Activated gamma-delta T cell treated with Interleukin-2 at 50 U/mL for 16 hours (primary cell): ENCODE measurements at regions not wholly inside any gene's neighbourhood (a gene's known extent, or its start where the extent isn't known, plus 50 kb on each side); places are given as distances from the start of the nearest gene placed in this dataset.

ENCODE experiments used
- DNase-seq: peaks from one replicate; pipeline ENCODE4 v3.0.0-alpha.2; 2020

GRCh38 chr2:16140771-16141640 lies 200.7 kb downstream of the MYCN start:
- no peak for DNase-seq

DNA sequence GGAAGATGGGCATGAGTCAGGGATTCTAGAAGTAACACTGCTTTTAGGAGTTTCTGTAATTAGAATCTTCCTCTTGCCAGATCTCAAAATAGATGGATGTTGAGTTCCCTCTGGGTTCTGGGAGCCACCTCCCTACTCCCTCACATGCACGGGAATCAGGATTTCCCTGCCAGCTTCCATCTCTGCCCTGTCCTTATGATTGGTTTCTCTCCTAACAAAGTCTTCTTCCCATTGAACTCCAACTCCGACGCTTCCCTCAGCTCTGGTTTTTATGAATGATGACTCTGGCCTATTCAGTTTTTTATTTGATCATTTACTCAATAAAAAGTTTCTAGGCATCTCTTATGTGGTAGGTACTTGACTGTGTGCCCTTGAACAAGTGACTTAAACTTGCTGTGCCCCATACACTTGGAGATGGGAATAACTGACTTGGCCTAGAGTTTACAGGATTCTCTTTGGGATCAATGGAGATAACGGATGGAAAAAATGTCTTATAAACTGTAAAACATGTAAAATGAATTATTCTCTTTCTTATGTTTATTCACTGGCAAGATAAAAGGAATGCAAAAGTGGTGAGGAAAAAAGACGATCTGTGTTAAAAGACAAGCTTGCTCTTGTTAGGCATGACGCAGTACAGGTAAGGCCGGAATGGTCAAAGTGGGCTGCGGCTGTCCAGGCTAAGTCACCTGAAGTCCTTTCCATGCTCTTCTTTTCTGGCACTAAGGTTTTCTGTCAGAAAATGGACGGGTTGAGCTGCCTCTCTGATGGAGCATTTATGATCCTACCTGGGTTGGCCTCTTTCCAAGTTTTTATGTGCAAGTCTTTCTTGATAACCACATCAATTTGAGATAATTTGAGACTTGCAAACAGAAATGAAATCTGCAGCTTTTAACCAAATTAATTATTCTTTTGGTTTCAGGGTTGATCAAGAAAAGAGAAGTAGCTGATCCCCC lies 199.6 kb downstream of the MYCN start:
- no peak for DNase-seq

- no peak for DNase-seq
Measured at GRCh38 chr2:16138811-16139662, 198.7 kb downstream of the MYCN start.

GRCh38 chr2:16137080-16137755 lies 196.9 kb downstream of the MYCN start:
- no peak for DNase-seq

DNA sequence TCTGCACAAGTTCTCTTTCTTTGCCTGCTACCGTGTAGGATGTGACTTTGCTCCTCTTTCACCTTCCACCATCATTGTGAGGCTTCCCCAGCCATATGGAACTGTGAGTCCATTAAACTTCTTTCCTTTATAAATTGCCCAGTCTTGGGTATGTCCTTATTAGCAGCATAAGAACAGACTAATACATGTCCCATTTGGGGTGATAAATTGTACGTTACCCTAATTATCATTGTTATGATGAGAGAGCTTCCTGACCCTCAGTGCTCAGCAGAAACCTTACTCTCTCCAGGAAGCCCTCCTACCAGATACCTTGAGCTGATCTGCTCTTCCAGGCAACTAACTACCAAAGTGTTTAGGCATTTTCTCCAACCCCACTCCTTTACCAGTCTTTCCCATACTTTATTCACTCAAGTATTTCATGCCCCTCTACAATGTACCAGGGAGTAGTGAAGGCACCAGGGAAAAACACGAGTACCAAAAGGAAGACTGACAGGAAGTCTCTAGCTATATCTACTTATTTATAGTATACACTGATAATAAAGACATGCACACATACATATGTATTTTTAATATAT lies 196.2 kb downstream of the MYCN start:
- DNase-seq = no peak

GRCh38 chr2:16135913-16136310 lies 195.6 kb downstream of the MYCN start:
- DNase-seq = no peak

- no peak for DNase-seq
Measured at GRCh38 chr2:16135196-16135912, 195.0 kb downstream of the MYCN start.

DNA sequence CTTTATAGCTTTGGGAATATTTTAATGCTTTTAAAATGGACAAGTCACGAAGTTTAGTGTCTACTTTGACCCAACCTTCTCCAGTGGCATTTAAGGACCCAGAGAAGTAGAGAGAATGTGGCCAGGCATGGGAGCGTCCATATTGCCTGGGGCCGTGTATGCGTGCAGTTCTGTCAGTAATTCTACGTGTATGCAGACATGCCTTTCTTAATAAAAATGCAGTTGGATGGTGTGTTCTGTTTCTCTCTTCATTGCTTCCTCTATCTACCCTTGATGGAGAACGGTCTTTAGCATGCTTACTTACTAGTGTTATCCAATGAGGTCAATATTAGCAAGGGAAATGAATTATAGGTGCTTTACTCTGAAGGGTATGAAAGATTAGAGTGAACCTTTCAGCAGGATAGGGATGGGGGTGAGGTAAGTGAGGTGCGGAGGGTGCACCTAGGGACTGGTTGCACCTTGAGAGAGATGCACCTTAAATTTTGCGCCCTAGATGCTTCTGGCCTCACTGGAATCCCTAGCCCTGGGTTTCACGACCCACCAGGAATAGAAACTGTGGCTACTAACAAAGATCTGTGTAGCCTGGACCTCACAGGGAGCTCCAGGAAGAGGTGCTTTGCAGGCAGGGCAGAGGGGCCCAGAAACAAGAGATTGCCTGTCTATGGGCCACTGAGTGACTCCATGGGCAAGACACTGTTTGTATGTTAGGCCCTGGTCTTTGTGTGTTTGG lies 194.3 kb downstream of the MYCN start:
- DNase-seq = no peak

DNA sequence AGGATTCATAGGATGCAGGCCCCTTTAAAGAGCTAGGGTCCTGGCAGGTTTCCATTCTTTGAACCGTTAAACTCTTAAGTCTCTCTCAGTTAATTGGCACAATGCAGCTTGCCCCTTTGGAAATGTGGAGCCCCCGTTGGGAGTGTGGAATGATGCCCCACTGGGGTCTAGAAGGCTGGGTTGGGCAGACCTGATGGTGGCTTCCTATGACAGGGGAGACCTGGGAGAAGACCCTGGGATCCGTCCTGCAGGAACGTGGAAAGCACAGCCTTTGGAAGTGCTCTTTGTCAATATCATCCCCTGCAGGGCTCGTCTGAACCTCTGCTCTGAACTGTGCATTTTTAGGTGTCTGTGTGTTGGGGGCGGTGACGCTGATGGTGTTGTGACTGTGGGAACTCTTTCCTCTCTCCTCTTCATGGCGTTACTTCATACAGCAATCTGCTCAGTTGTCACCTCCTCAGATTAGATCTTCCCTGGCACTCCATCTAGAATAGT lies 190.6 kb downstream of the MYCN start:
- DNase-seq = no peak

DNA sequence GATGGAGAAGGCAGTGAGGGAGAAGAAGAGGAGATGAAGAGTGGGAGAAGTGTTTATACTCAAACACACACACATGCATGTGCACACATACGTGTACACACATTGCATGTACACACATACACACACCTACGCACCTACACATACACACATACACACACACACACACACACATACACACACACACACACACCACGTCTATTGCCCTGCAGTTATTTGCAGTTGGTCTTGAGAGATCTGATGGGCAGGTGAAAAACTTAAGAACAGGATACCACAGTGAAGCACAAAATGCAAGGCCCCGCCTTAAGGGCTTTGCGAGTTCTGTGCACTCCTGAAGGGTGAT lies 190.2 kb downstream of the MYCN start:
- no peak for DNase-seq

DNA sequence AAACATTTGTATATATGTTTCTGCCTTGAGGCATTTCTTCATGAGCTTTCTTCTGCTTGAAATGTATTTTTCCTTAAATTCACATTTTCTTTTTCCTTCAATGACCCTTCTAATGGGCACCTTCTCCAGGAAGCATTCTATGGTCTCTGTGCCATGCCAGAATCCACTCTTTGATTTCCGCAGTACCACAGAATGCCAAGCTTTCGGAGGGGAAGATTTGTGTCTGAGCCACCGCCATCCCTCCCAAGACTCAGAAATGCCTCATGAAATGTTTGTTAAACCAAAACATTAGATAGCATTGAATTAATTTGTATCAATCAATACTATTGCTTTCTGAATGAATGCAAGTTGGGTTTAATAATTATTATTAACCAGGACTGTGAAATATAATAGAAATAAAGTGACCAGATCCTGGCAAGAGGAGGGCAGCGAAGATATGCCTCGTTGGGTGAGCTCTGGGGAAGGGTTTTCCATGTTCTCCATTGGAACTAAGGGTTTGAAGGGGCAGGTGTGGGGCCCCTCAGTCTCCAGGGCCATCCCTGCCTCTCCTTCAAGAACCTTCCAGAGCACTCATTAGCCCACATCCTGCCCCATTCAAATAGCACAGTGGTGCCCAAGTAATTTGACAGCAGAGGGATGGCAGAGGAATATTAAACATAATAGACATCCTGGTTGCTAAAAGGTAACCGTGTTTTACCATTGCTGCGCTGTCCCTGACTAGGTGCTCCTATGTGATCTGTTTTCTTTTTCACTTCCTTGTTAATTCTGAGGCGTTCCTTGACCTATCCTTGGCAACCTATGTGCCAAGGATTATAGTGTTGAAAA lies 189.6 kb downstream of the MYCN start:
- DNase-seq = no peak

DNA sequence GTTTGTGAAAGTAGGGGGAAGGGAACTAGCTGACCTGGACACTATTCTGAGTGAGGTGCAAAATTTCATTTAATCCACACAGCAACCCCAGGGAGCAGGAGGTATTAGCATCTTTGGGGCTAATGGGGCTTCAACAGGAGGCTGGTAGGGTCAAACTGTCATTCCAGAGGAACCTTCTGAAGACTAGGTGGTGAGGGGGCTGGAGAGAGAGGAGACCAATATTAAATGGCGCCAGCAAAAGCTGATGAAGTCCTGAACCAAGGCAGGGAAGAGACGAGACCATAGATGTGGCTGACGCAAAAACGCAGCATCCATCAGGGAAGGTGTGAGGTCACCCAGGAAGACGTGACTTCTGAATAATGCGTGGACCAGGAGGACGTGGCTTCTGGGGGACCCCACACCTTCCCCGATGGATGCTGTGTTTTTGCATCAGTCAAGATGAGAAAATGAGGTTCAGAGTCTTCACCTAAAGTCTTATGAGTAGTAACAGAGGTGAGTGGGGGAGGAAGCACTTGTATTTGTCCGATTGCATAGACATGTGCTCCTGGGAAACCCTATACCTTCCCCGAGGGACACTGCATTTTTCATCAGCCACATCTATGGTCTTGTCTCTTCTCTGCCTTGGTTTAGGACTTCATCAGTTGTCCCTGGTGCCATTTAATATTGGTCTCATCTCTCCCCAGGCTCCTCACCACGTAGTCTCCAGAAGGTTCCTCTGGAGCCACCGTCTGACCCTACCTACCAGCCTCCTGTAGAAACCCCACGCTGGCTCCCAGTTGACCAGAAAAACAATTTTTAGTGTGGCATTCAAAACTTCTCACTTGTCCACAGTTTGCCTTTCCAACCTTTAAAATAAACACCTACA lies 188.6 kb downstream of the MYCN start:
- DNase-seq = no peak

DNA sequence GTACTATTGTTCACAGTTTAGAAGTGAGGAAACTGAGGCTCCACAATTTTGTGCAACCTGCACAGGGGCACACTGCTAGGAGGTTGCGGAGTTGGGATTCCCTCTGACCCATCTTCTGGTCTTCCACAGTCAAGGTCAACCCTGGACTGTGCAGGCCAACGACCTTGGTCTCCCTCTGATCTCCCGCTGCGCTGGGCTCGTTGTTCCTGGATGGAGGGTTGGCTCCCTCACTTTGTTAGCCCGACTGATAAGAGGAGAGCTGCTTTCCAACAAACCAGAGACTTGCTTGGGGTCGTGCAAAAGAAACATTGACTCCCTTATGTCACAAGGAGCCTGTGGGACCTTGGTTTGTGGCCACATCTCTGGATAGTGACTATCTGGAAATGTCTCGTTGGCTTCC lies 187.6 kb downstream of the MYCN start:
- DNase-seq = no peak

- no peak for DNase-seq
Measured at GRCh38 chr2:16127276-16127940, 187.1 kb downstream of the MYCN start.

GRCh38 chr2:16126517-16127275 lies 186.3 kb downstream of the MYCN start:
- DNase-seq = no peak

- DNase-seq = no peak
Measured at GRCh38 chr2:16125614-16126516, 185.5 kb downstream of the MYCN start.
